ENCODE measurements at regions not wholly inside any gene's neighbourhood (a gene's known extent, or its start where the extent isn't known, plus 50 kb on each side); places are given as distances from the start of the nearest gene placed in this dataset.
"Not testable (repeated sequence)": the region's sequence is repeated elsewhere in the genome, so short reads cannot be mapped to it uniquely, and the experiment has no call there.

DNA sequence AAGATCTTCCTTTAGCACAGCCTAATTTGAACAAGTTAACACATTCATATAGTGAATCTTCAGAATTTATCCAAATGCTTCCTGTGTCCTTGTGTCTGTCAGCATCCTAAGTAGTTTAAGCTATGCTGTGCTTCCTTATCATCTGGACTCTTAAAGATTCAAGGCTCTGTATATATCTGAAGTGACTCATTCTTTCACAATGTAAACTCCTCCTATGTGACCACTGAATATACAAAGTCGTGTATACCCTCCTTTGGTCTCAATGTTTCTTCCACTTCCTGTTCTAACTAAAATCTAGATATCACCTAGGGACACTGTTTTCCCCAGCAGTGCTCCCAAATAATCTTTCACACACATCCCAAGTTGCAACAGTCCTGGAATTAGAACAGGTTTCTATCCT is 935.7 kb upstream of the NUDT12 start:
- DNase-seq = no peak
- Mint-ChIP-seq H3K4me1 (no peaks in the 10 kb centered on the region), H3K4me3 (no peak overlapping the region), H3K27me3 (no peaks in the 10 kb centered on the region), H3K36me3 (ENCODE audit: low read depth) (no peaks in the 10 kb centered on the region), H3K27ac (no peak overlapping the region)
- ATAC-seq = no peak
- peaks cover 3% of the 10 kb centered on the region for H3K9me3 ChIP-seq (ENCODE audit: control insufficient read depth, low read length, poor library complexity, severe bottlenecking)

DNA sequence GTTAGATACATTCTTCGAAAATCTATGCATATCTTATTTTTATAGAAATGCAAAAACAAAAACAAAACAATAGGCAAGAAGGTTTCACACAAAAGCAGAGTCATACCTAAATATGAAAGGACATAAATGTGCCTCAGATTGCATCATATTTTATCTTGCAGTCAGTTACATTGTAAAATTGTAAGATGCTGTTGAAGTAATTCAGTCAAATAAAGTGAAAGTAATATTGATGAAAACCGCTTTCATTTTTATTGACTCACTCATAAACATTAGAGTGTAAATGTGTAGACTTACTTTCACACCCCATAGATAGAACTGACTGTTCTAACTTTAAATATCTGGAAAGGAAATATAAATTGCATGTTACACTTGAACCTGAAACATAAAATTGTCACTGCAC is 931.5 kb upstream of the NUDT12 start:
- no peaks in the 10 kb centered on the region for H3K9me3 ChIP-seq (ENCODE audit: control insufficient read depth, low read length, poor library complexity, severe bottlenecking)
- no peak overlapping the region for H3K4me3 Mint-ChIP-seq
- no peak overlapping the region for H3K27ac Mint-ChIP-seq
- H3K36me3 Mint-ChIP-seq (ENCODE audit: low read depth) = no peaks in the 10 kb centered on the region
- no peaks in the 10 kb centered on the region for H3K27me3 Mint-ChIP-seq
- DNase-seq (no peak), ATAC-seq (no peak)
- no peaks in the 10 kb centered on the region for H3K4me1 Mint-ChIP-seq

DNA sequence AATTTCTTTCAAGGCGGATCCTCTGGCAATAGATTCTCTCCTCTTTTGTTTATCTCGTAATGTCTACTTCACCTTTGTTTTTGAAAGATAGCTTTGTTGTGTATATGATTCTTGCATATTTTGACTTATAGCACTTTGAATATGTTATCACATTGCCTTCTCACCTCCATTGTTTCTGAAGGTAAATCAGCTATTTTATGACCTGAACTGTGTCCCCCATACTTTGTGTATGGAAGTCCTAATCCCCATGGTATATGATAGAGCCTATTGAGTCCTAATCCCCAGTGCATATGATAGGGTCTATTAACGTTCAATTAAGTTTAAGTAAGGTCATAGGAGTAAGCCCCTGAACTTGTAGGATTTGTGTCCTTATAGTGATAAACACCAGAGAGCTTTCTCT is 910.2 kb upstream of the NUDT12 start:
- Mint-ChIP-seq H3K36me3 (ENCODE audit: low read depth) (no peaks in the 10 kb centered on the region), H3K4me1 (no peaks in the 10 kb centered on the region), H3K4me3 (no peak overlapping the region), H3K27me3 (no peaks in the 10 kb centered on the region), H3K27ac (no peak overlapping the region)
- DNase-seq (no peak), ATAC-seq (no peak)
- H3K9me3 ChIP-seq (ENCODE audit: control insufficient read depth, low read length, poor library complexity, severe bottlenecking) = no peaks in the 10 kb centered on the region

DNA sequence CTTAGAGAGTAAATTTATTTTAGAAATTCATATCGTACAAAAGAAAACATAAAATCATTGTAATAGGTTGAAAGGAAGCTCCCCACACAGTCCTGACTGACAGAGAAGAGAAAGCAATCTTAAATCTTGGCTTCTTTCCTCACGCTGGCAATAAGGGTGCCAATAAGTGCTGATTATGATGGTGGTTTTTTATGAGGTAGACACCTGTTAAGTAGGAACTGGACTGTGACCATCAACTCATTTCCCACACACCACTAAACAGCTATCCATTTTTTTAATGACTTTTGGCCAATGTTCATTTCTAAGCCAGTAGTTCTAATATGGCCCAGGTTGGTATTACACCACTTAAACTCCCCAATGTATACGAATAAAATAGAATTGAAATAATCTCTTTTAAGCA is 893.5 kb upstream of the NUDT12 start:
- DNase-seq (no peak), ATAC-seq (no peak)
- Mint-ChIP-seq H3K27me3 (no peaks in the 10 kb centered on the region), H3K27ac (no peak overlapping the region), H3K4me3 (no peak overlapping the region), H3K4me1 (no peaks in the 10 kb centered on the region), H3K36me3 (ENCODE audit: low read depth) (no peaks in the 10 kb centered on the region)
- H3K9me3 ChIP-seq (ENCODE audit: control insufficient read depth, low read length, poor library complexity, severe bottlenecking) = peaks cover 2% of the 10 kb centered on the region

DNA sequence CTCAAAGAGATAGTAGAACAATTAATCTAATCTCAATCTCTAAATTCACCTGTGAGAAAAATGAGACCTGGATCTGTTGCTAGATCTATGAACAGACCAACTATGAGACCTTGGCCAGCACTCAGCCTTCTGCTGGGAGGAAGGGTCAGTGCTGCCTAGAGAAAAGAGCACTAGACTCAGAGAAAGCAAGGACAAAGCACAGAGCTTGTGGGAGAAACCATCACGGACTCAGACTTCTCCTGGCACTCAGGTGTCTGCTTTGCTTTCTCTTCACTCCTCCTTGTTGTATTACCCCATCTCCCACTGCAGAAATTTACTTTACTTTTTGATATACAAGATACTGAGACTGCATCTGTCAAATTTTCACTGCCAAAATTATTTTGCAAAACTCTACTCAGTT is 890.0 kb upstream of the NUDT12 start:
- Mint-ChIP-seq H3K4me3 (no peak overlapping the region), H3K27me3 (no peaks in the 10 kb centered on the region), H3K27ac (no peak overlapping the region), H3K4me1 (no peaks in the 10 kb centered on the region), H3K36me3 (ENCODE audit: low read depth) (no peaks in the 10 kb centered on the region)
- DNase-seq (no peak), ATAC-seq (no peak)
- no peaks in the 10 kb centered on the region for H3K9me3 ChIP-seq (ENCODE audit: control insufficient read depth, low read length, poor library complexity, severe bottlenecking)

DNA sequence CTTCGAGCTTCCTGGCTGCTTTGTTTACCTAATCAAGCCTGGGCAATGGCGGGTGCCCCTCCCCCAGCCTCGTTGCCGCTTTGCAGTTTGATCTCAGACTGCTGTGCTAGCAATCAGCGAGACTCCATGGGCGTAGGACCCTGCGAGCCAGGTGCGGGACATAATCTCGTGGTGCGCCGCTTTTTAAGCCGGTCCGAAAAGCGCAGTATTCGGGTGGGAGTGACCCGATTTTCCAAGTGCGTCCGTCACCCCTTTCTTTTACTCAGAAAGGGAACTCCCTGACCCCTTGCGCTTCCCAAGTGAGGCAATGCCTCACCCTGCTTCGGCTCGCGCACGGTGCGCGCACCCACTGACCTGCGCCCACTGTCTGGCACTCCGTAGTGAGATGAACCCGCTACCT is 889.3 kb upstream of the NUDT12 start:
- DNase-seq; H3K27me3 Mint-ChIP-seq; H3K27ac Mint-ChIP-seq; ATAC-seq; H3K36me3 Mint-ChIP-seq (ENCODE audit: low read depth); H3K9me3 ChIP-seq (ENCODE audit: control insufficient read depth, low read length, poor library complexity, severe bottlenecking); H3K4me3 Mint-ChIP-seq; H3K4me1 Mint-ChIP-seq: not testable (repeated sequence)

DNA sequence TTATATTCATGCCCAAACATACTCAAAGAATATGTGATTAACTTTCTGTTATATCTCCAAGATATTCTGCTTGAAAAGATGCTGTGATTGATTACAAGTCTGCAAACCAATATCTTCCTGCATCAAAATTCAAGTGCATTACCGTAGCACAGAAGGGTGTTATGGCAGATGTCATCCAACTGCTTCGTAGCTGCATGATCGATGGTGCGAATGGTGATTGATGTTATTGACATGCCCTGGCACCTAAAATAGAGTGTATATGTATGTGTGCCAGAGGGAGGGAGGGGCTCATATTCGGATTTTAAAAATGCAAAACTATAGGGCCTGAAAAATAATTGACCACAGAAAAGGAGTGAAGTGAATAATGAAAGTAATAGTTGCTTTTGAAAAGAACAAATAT is 882.1 kb upstream of the NUDT12 start:
- H3K9me3 ChIP-seq (ENCODE audit: control insufficient read depth, low read length, poor library complexity, severe bottlenecking) = no peaks in the 10 kb centered on the region
- Mint-ChIP-seq H3K4me3 (no peak overlapping the region), H3K27me3 (no peaks in the 10 kb centered on the region), H3K4me1 (no peaks in the 10 kb centered on the region), H3K36me3 (ENCODE audit: low read depth) (no peaks in the 10 kb centered on the region), H3K27ac (no peak overlapping the region)
- DNase-seq (no peak), ATAC-seq (no peak)

DNA sequence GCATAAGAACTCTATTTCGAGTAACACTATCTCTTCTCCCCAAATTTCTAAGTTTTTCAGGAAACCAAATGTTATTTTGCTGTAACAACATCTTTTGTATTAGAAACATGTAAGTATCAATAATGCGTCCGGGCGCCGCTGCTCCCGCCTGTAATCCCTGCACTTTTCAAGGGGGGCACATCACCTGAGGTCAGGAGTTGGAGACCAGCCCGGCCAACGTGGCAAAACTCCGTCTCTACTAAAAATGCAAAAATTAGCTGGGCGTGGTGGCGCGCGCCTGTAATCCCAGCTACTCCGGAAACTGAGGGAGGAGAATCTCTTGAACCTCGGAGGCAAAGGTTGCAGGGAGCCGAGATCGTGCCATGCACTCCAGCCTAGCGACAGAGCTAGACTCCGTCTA is 881.1 kb upstream of the NUDT12 start:
- DNase-seq (no peak), ATAC-seq (no peak)
- no peaks in the 10 kb centered on the region for H3K4me1 Mint-ChIP-seq
- H3K9me3 ChIP-seq (ENCODE audit: control insufficient read depth, low read length, poor library complexity, severe bottlenecking) = no peaks in the 10 kb centered on the region
- no peak overlapping the region for H3K4me3 Mint-ChIP-seq
- no peaks in the 10 kb centered on the region for H3K27me3 Mint-ChIP-seq
- no peak overlapping the region for H3K27ac Mint-ChIP-seq
- H3K36me3 Mint-ChIP-seq (ENCODE audit: low read depth) = no peaks in the 10 kb centered on the region

DNA sequence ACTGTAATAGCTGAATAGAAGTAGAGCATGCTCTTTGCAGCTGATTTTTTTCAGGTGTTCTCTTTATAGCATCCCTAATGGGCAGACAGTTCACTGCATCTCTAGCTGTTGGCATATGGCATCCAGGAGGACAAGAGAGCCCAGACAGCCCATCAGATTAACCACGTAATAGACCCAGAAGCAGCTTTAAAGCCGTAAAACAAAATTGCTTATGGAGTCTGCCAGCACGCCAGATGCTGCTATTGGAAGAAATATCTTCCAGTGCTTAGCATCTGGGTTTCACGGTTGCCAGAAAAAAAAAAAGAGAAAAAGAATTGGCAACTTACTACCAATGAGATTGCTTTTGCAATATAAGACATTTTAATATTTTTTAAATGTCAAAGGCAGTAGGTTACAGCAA is 869.4 kb upstream of the NUDT12 start:
- H3K27me3 Mint-ChIP-seq = no peaks in the 10 kb centered on the region
- DNase-seq = no peak
- no peak overlapping the region for H3K4me3 Mint-ChIP-seq
- ATAC-seq = no peak
- peaks cover 2% of the 10 kb centered on the region for H3K9me3 ChIP-seq (ENCODE audit: control insufficient read depth, low read length, poor library complexity, severe bottlenecking)
- no peaks in the 10 kb centered on the region for H3K4me1 Mint-ChIP-seq
- no peak overlapping the region for H3K27ac Mint-ChIP-seq
- no peaks in the 10 kb centered on the region for H3K36me3 Mint-ChIP-seq (ENCODE audit: low read depth)

DNA sequence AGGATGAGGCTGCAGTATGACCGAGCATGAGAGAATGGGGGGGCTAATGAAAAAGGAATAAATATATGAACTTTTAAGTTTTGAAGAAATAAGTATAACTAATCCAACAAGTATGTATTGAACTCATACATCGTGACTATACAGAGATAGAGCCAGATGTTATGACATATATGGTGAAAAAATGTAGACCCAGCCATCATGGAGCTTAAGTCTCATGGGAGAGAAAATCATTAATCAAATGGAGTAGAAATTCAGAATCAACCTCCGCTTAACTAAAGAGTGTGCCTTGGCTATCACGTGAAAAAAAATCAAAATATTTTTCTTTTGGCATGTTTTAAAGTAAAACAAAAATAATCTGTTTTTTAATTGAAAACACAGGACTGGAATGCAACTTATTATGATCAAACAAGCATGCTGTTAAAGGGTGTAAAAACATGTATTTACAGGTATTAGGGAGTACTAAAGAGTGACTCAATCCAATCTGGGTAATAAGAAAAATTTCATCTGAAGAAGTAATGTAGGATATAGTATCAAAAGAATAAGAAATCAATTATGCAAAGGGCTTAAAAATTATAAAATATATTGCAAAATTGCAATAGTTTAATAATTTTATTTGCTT is 868.5 kb upstream of the NUDT12 start:
- no peak for DNase-seq
- no peaks in the 10 kb centered on the region for H3K27me3 Mint-ChIP-seq

DNA sequence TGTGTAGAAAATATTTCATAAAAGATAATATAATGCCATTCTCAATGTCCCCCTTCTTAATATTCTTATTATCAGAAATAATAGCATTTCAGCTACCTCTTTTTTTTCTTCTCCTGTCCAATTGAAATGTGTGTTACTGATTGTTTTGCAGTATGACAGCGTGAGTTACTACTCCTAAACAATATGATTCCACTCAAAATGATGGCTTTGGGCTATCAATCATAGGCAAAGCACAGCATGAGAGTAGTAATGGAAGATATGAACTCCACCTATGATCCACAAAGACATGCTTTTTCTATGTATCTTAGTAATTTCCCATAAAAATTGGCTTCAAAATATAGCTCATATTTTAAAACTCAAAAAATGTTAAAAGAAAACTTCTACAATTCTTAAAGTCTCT is 867.3 kb upstream of the NUDT12 start:
- no peak for DNase-seq
- ATAC-seq = no peak

More for the DNA sequence above, 868.5 kb upstream of the NUDT12 start:
- Mint-ChIP-seq H3K36me3 (ENCODE audit: low read depth) (no peaks in the 10 kb centered on the region), H3K27ac (no peak overlapping the region), H3K4me1 (no peaks in the 10 kb centered on the region), H3K4me3 (no peak overlapping the region)
- no peak for ATAC-seq
- peaks cover 2% of the 10 kb centered on the region for H3K9me3 ChIP-seq (ENCODE audit: control insufficient read depth, low read length, poor library complexity, severe bottlenecking)

DNA sequence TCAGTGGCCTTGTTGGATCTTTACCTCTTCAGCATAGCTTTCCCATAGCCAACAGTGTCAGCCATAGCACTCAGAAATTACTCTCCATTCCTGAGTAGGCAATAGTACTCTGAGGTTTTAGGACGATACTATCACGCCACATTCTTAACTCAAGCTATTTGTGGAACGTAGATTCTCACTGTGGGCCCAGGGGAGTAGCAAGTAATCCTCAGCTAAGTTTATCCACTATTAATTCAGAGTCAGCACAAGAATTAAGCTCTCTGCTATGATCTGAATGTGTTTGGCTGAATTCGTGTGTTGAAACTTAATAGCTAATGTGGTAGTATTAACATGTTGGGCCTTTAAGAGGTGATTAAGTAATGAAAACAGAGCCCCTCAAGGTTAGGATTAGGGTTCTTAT is 858.8 kb upstream of the NUDT12 start:
- Mint-ChIP-seq H3K27me3 (no peaks in the 10 kb centered on the region), H3K4me3 (no peak overlapping the region), H3K4me1 (no peaks in the 10 kb centered on the region), H3K27ac (no peak overlapping the region), H3K36me3 (ENCODE audit: low read depth) (no peaks in the 10 kb centered on the region)
- no peaks in the 10 kb centered on the region for H3K9me3 ChIP-seq (ENCODE audit: control insufficient read depth, low read length, poor library complexity, severe bottlenecking)
- DNase-seq (no peak), ATAC-seq (no peak)

More for the DNA sequence above, 867.3 kb upstream of the NUDT12 start:
- Mint-ChIP-seq H3K4me3 (no peak overlapping the region), H3K36me3 (ENCODE audit: low read depth) (no peaks in the 10 kb centered on the region), H3K27me3 (no peaks in the 10 kb centered on the region), H3K4me1 (no peaks in the 10 kb centered on the region), H3K27ac (no peak overlapping the region)
- peaks cover 2% of the 10 kb centered on the region for H3K9me3 ChIP-seq (ENCODE audit: control insufficient read depth, low read length, poor library complexity, severe bottlenecking)

DNA sequence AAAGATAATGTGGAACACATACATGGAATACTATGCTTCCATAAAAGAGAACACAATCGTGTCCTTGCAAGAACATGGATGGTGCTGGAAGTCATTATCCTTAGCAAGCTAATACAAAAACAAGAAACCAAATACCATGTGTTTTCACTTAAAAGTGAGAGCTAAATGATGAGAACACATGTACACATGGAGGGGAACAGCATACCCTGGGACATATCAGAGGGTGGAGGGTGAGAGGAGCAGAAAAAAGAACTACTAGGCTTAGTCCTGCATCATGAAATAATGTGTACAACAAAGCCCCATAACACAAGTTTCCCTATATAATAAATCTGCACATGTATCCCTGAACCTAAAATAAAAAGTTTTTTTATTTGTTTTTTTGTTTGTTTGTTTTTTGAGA is 855.5 kb upstream of the NUDT12 start:
- no peak for ATAC-seq
- no peak overlapping the region for H3K4me3 Mint-ChIP-seq
- no peaks in the 10 kb centered on the region for H3K9me3 ChIP-seq (ENCODE audit: control insufficient read depth, low read length, poor library complexity, severe bottlenecking)
- no peaks in the 10 kb centered on the region for H3K4me1 Mint-ChIP-seq
- H3K27me3 Mint-ChIP-seq = no peaks in the 10 kb centered on the region
- H3K36me3 Mint-ChIP-seq (ENCODE audit: low read depth) = no peaks in the 10 kb centered on the region
- no peak for DNase-seq
- no peak overlapping the region for H3K27ac Mint-ChIP-seq

DNA sequence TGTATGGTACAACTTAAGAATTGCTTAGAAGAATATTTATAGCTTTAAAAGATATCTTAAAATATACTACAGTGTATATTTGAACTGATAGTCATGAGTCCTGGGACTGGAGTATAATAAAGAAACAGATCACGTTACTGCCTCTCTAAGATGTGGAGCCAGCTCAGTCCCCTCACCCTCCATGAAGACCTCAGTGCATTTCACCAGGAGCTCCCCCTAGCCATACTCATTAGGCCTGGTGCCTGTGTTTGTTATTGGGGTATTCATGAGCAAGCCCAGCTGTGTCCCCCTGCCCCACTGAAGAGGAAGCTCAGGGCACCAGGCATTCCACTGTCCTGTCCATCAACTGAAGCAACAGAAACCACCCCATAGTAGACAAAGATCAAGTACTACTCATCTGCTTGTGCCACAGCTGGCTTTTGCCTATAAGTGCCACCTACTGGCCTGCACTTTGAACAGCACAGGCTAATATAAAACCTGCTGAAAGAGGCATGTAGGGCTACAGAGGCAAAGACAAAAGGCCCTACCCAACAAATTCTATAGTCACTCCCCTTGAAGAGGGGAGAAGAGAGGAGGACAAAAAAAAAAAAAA is 850.2 kb upstream of the NUDT12 start:
- no peak overlapping the region for H3K4me3 Mint-ChIP-seq
- no peaks in the 10 kb centered on the region for H3K27me3 Mint-ChIP-seq
- H3K27ac Mint-ChIP-seq = no peak overlapping the region
- no peak for DNase-seq
- no peaks in the 10 kb centered on the region for H3K36me3 Mint-ChIP-seq (ENCODE audit: low read depth)
- H3K9me3 ChIP-seq (ENCODE audit: control insufficient read depth, low read length, poor library complexity, severe bottlenecking) = no peaks in the 10 kb centered on the region
- ATAC-seq = no peak
- no peaks in the 10 kb centered on the region for H3K4me1 Mint-ChIP-seq
